SK-N-SH treated with all-trans-retinoic acid at 6 μM for 48 hours (cell line): ENCODE measurements at regions not wholly inside any gene's neighbourhood (a gene's known extent, or its start where the extent isn't known, plus 50 kb on each side); places are given as distances from the start of the nearest gene placed in this dataset.

Experiments
- ATAC-seq: fragments of 200-7000 bp; cut with Tn5 transposase; 3 replicates; pipeline ENCODE4 v1.9.1; 2020; ENCODE audit warnings: mild to moderate bottlenecking, moderate library complexity
- ARNTL ChIP-seq: fragments of 450-650 bp; formaldehyde crosslinking; IDR thresholded peaks from 2 replicates; pipeline ENCODE4 v1.5.0; 2020; ENCODE audit warnings: low read depth, mild to moderate bottlenecking, moderate library complexity, borderline replicate concordance
- BACH2 ChIP-seq: fragments of 250-450 bp; sonication (Bioruptor Pico); IDR thresholded peaks from 2 replicates; pipeline ENCODE4 v1.9.0; 2021; ENCODE audit warnings: mild to moderate bottlenecking, borderline replicate concordance
- CSDC2 ChIP-seq: fragments of 250-450 bp; sonication (Bioruptor Pico); IDR thresholded peaks from 2 replicates; pipeline ENCODE4 v1.5.0; 2020; ENCODE audit warnings: mild to moderate bottlenecking, moderate library complexity
- CSRNP3 ChIP-seq: fragments of 250-450 bp; sonication (Bioruptor Pico); IDR thresholded peaks from 2 replicates; pipeline ENCODE4 v1.5.1; 2021; ENCODE audit warnings: mild to moderate bottlenecking, moderate library complexity
- ESRRG ChIP-seq: fragments of 250-450 bp; sonication (Bioruptor Pico); IDR thresholded peaks from 2 replicates; pipeline ENCODE4 v1.6.1; 2021; ENCODE audit warnings: mild to moderate bottlenecking
- GLIS3 ChIP-seq: fragments of 250-450 bp; sonication (Bioruptor Pico); IDR thresholded peaks from 2 replicates; pipeline ENCODE4 v1.5.0; 2020; ENCODE audit warnings: mild to moderate bottlenecking, moderate library complexity
- ISL1 ChIP-seq: fragments of 250-450 bp; sonication (Bioruptor Pico); IDR thresholded peaks from 2 replicates; pipeline ENCODE4 v2.1.2; 2022; ENCODE audit warnings: mild to moderate bottlenecking, moderate library complexity
- PATZ1 ChIP-seq: fragments of 250-450 bp; sonication (Bioruptor Pico); IDR thresholded peaks from 2 replicates; pipeline ENCODE4 v1.8.0; 2020; ENCODE audit warnings: mild to moderate bottlenecking, moderate library complexity, borderline replicate concordance
- POU6F1 ChIP-seq: fragments of 250-450 bp; sonication (Bioruptor Pico); IDR thresholded peaks from 2 replicates; pipeline ENCODE4 v1.8.0; 2021; ENCODE audit warnings: low read depth, mild to moderate bottlenecking, moderate library complexity, borderline replicate concordance
- SNAI2 ChIP-seq: fragments of 250-450 bp; sonication (Bioruptor Pico); IDR thresholded peaks from 2 replicates; pipeline ENCODE4 v1.5.0; 2020; ENCODE audit warnings: mild to moderate bottlenecking, moderate library complexity
- TCF4 ChIP-seq: fragments of 250-450 bp; sonication (Bioruptor Pico); IDR thresholded peaks from 2 replicates; pipeline ENCODE4 v1.8.0; 2021; ENCODE audit warnings: mild to moderate bottlenecking, moderate library complexity, borderline replicate concordance
- TOX ChIP-seq: fragments of 250-450 bp; sonication (Bioruptor Pico); IDR thresholded peaks from 2 replicates; pipeline ENCODE4 v1.8.0; 2021; ENCODE audit warnings: mild to moderate bottlenecking, moderate library complexity, borderline replicate concordance
- TSHZ2 ChIP-seq: fragments of 250-450 bp; sonication (Bioruptor Pico); IDR thresholded peaks from 2 replicates; pipeline ENCODE4 v1.5.0; 2020; ENCODE audit warnings: mild to moderate bottlenecking, moderate library complexity
- ZFP3 ChIP-seq: fragments of 250-450 bp; sonication (Bioruptor Pico); IDR thresholded peaks from 2 replicates; pipeline ENCODE4 v1.5.0; 2020; ENCODE audit warnings: mild to moderate bottlenecking, moderate library complexity
- ZFP30 ChIP-seq: fragments of 450-650 bp; formaldehyde crosslinking; IDR thresholded peaks from 2 replicates; pipeline ENCODE4 v1.5.0; 2022; ENCODE audit warnings: mild to moderate bottlenecking, moderate library complexity
- ZNF70 ChIP-seq: fragments of 450-650 bp; formaldehyde crosslinking; IDR thresholded peaks from 2 replicates; pipeline ENCODE4 v1.5.0; 2020; ENCODE audit warnings: mild to moderate bottlenecking, moderate library complexity
- ZNF8 ChIP-seq: fragments of 450-650 bp; formaldehyde crosslinking; IDR thresholded peaks from 2 replicates; pipeline ENCODE4 v1.5.0; 2020; ENCODE audit warnings: mild to moderate bottlenecking, moderate library complexity

- TF ChIP-seq ZNF8 (CRISPR knock-in tag) (no peak), ISL1 (CRISPR knock-in tag) (no peak), SNAI2 (CRISPR knock-in tag) (no peak)
- ATAC-seq = no peak
Observed at GRCh38 chr16:59881376-59881775, 1147.3 kb upstream of the GOT2 start.

GRCh38 chr16:59880611-59881010 is 1146.5 kb upstream of the GOT2 start:
- TF ChIP-seq GLIS3 (CRISPR knock-in tag) = no peak
- no peak for TF ChIP-seq ZFP30 (CRISPR knock-in tag)
- TF ChIP-seq ZFP3 (CRISPR knock-in tag) = no peak
- TF ChIP-seq POU6F1 (CRISPR knock-in tag) = no peak
- TF ChIP-seq PATZ1 (CRISPR knock-in tag) = no peak
- no peak for TF ChIP-seq ZNF70 (CRISPR knock-in tag)
- no peak for TF ChIP-seq ZNF8 (CRISPR knock-in tag)
- no peak for TF ChIP-seq BACH2
- no peak for TF ChIP-seq TOX (CRISPR knock-in tag)
- TF ChIP-seq ARNTL (CRISPR knock-in tag) = no peak
- TF ChIP-seq CSRNP3 (CRISPR knock-in tag) = no peak
- TF ChIP-seq ESRRG = no peak
- TF ChIP-seq SNAI2 (CRISPR knock-in tag) = no peak
- TF ChIP-seq TCF4 = no peak
- TF ChIP-seq TSHZ2 (CRISPR knock-in tag) = no peak
- TF ChIP-seq, all 23 proteins: peak for 0
- ATAC-seq = no peak

- TF ChIP-seq CSDC2 (no peak), POU6F1 (CRISPR knock-in tag) (no peak), ZNF70 (CRISPR knock-in tag) (no peak), ARNTL (CRISPR knock-in tag) (no peak), PATZ1 (CRISPR knock-in tag) (no peak), SNAI2 (CRISPR knock-in tag) (no peak), TCF4 (no peak), GLIS3 (CRISPR knock-in tag) (no peak)
- TF ChIP-seq, all 23 proteins: peak for 0
- no peak for ATAC-seq
Observed at GRCh38 chr16:59878999-59879398, 1144.9 kb upstream of the GOT2 start.
